ENCODE measurements at regions not wholly inside any gene's neighbourhood (a gene's known extent, or its start where the extent isn't known, plus 50 kb on each side); places are given as distances from the start of the nearest gene placed in this dataset.

DNA sequence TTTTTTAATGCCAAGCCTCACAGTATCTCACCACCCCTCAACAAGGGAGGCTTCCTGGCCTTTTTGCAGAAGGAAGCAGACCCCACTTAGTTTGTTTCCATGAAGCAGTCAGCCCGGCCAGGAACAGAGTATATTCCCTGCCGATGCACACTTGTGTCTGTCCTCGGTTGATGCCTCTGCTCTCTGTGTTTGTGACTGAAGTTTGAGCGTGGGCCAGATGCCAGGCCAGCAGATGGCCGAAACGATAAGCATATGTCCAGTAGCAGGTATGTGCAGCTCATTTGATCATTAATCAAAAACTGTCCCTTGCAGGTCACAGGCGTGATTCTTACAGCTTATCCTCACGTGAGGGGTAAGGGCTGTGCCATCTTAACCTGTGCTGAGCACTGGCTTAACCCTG, 144.0 kb downstream of the IRS2 start:
- Histone ChIP-seq H3K4me1 (ENCODE audit: insufficient read depth, low read length) (no peaks in the 10 kb centered on the region), H3K27me3 (ENCODE audit: insufficient read depth, low read length) (no peaks in the 10 kb centered on the region), H3K79me2 (ENCODE audit: insufficient read depth, low read length) (no peaks in the 10 kb centered on the region), H3K9ac (ENCODE audit: extremely low read depth, insufficient read length, low read length) (no peak overlapping the region), H2BK15ac (ENCODE audit: low read depth, low read length) (no peak overlapping the region; the same call in 1 of the 2 replicates), H3K18ac (ENCODE audit: insufficient read length, low read depth, low read length) (no peak overlapping the region), H4K8ac (replicated peaks; ENCODE audit: insufficient read length, low read depth, low read length) (no peak overlapping the region), H2BK12ac (ENCODE audit: insufficient read length, low read depth, low read length) (no peak overlapping the region), H3K56ac (ENCODE audit: insufficient read length, low read depth, low read length) (no peak overlapping the region), H3T11ph (ENCODE audit: low read length) (no peak overlapping the region), H4K5ac (ENCODE audit: insufficient read length, low read depth, low read length) (no peak overlapping the region), H2BK20ac (ENCODE audit: low read depth, low read length, poor library complexity, severe bottlenecking) (no peak overlapping the region), H3K23me2 (ENCODE audit: insufficient read length, low read depth, low read length, poor library complexity, severe bottlenecking) (no peaks in the 10 kb centered on the region), H3K79me1 (ENCODE audit: insufficient read depth, low read depth, low read length, poor library complexity, severe bottlenecking) (no peaks in the 10 kb centered on the region), H2AFZ (ENCODE audit: low read length) (no peak overlapping the region), H4K91ac (ENCODE audit: insufficient read length, low read depth, low read length) (no peak overlapping the region), H3K14ac (ENCODE audit: insufficient read depth, low read length) (no peak overlapping the region), H3K9me3 (ENCODE audit: control insufficient read depth, low read depth, low read length) (peaks cover 9% of the 10 kb centered on the region), H3K4me2 (ENCODE audit: insufficient read depth, insufficient read length, low read length) (no peak overlapping the region), H3K4ac (ENCODE audit: low read depth, low read length) (no peak overlapping the region), H3K27ac (ENCODE audit: insufficient read length, low read depth, low read length) (no peak overlapping the region), H4K20me1 (ENCODE audit: control insufficient read depth, insufficient read depth, insufficient read length) (no peaks in the 10 kb centered on the region), H2BK5ac (ENCODE audit: insufficient read length, low read length) (no peak overlapping the region), H3K23ac (ENCODE audit: insufficient read length, low read depth, low read length) (no peak overlapping the region), H2BK120ac (ENCODE audit: low read depth, low read length, poor library complexity, severe bottlenecking) (no peak overlapping the region), H2AK5ac (ENCODE audit: insufficient read length, low read length) (no peak overlapping the region)
- peaks cover 12 to 27% of the 10 kb centered on the region in 2 experiments for H3K9me3 Mint-ChIP-seq
- DNase-seq, result no peak
- no peak overlapping the region for H3K4me3 Mint-ChIP-seq
- H3K4me1 Mint-ChIP-seq, result no peaks in the 10 kb centered on the region
- no CpG with 5 or more reads among the region's 8 CpGs for WGBS (ENCODE audit: extremely low coverage, insufficient read length, low lambda C conversion rate)
- H3K27ac Mint-ChIP-seq, result no peak overlapping the region; a peak in 2 of 7 replicates
- no peaks in the 10 kb centered on the region for H3K27me3 Mint-ChIP-seq (ENCODE audit: low read depth)
- peaks cover 6 to 17% (median 13%) of the 10 kb centered on the region in 3 experiments for H3K36me3 Mint-ChIP-seq (ENCODE audit: insufficient read depth in 1 of 3, low read depth in 3 of 3)
- TF ChIP-seq, protein P1, sequence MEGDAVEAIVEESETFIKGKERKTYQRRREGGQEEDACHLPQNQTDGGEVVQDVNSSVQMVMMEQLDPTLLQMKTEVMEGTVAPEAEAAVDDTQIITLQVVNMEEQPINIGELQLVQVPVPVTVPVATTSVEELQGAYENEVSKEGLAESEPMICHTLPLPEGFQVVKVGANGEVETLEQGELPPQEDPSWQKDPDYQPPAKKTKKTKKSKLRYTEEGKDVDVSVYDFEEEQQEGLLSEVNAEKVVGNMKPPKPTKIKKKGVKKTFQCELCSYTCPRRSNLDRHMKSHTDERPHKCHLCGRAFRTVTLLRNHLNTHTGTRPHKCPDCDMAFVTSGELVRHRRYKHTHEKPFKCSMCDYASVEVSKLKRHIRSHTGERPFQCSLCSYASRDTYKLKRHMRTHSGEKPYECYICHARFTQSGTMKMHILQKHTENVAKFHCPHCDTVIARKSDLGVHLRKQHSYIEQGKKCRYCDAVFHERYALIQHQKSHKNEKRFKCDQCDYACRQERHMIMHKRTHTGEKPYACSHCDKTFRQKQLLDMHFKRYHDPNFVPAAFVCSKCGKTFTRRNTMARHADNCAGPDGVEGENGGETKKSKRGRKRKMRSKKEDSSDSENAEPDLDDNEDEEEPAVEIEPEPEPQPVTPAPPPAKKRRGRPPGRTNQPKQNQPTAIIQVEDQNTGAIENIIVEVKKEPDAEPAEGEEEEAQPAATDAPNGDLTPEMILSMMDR (conservative IDR thresholded peaks at IDR 0.05), result no peak

Measured in H9 (cell line).